ENCODE measurements at regions not wholly inside any gene's neighbourhood (a gene's known extent, or its start where the extent isn't known, plus 50 kb on each side); places are given as distances from the start of the nearest gene placed in this dataset.

- Histone ChIP-seq H3K4me3 (no peak overlapping the region), H3K27ac (replicated peaks in 1 of 4) (no peak overlapping the region), H3K9me3 (no peaks in the 10 kb centered on the region), H3K27me3 (no peaks in the 10 kb centered on the region), H3K4me1 (no peaks in the 10 kb centered on the region), H3K36me3 (no peaks in the 10 kb centered on the region)
- WGBS, result 81% methylated on average over 5 of the region's 5 CpGs
- DNase-seq (ENCODE audit: extremely low spot score), result peak; percentile 87
- TF ChIP-seq POLR2A (IDR thresholded peaks at IDR 0.05; ENCODE audit: low read depth), result no peak
- intact Hi-C loops (cut with DNase I), result no loop called here
Measured at GRCh38 chr6:4511641-4512020, 264.6 kb upstream of the CDYL start.

GRCh38 chr6:4510906-4511640 is 265.1 kb upstream of the CDYL start:
- Histone ChIP-seq H3K27ac (replicated peaks in 1 of 4) (no peak overlapping the region), H3K4me3 (no peak overlapping the region), H3K4me1 (no peaks in the 10 kb centered on the region), H3K9me3 (no peaks in the 10 kb centered on the region), H3K27me3 (no peaks in the 10 kb centered on the region), H3K36me3 (no peaks in the 10 kb centered on the region)
- DNase-seq (ENCODE audit: extremely low spot score), result peak; percentile 81
- intact Hi-C loops (cut with DNase I), result no loop called here
- TF ChIP-seq POLR2A (IDR thresholded peaks at IDR 0.05; ENCODE audit: low read depth) (no peak), POLR2AphosphoS5 (IDR thresholded peaks at IDR 0.05) (no peak), CTCF (IDR thresholded peaks at IDR 0.05) (no peak), EP300 (IDR thresholded peaks at IDR 0.05) (no peak)
- 72% methylated on average over 12 of the region's 15 CpGs for WGBS

- H3K9me3 ChIP-seq, result no peaks in the 10 kb centered on the region
- peak; percentile 66 for DNase-seq (ENCODE audit: extremely low spot score)
- no peaks in the 10 kb centered on the region for H3K36me3 ChIP-seq
- H3K4me1 ChIP-seq, result no peaks in the 10 kb centered on the region
- no peaks in the 10 kb centered on the region for H3K27me3 ChIP-seq
- no peak overlapping the region for H3K4me3 ChIP-seq
- TF ChIP-seq EP300 (IDR thresholded peaks at IDR 0.05) (no peak), CTCF (IDR thresholded peaks at IDR 0.05) (no peak), POLR2AphosphoS5 (IDR thresholded peaks at IDR 0.05) (no peak), POLR2A (IDR thresholded peaks at IDR 0.05; ENCODE audit: low read depth) (no peak)
- intact Hi-C loops (cut with DNase I), result no loop called here
- 97% methylated on average over 3 of the region's 6 CpGs for WGBS
- H3K27ac ChIP-seq (replicated peaks in 1 of 4), result no peak overlapping the region
Measured at GRCh38 chr6:4510317-4510716, 265.9 kb upstream of the CDYL start.

- Histone ChIP-seq H3K27me3 (no peaks in the 10 kb centered on the region), H3K9me3 (no peaks in the 10 kb centered on the region), H3K36me3 (no peaks in the 10 kb centered on the region), H3K4me1 (no peaks in the 10 kb centered on the region), H3K4me3 (no peak overlapping the region), H3K27ac (replicated peaks in 1 of 4) (no peak overlapping the region)
- peak; percentile 74 for DNase-seq (ENCODE audit: extremely low spot score)
- intact Hi-C loops (cut with DNase I), result no loop called here
- no peak for TF ChIP-seq EP300 (IDR thresholded peaks at IDR 0.05)
- TF ChIP-seq CTCF (IDR thresholded peaks at IDR 0.05), result no peak
- TF ChIP-seq POLR2A (IDR thresholded peaks at IDR 0.05; ENCODE audit: low read depth), result no peak
- TF ChIP-seq POLR2AphosphoS5 (IDR thresholded peaks at IDR 0.05), result no peak
- 98% methylated on average over 3 of the region's 3 CpGs for WGBS
Measured at GRCh38 chr6:4509506-4509905, 266.7 kb upstream of the CDYL start.

- H3K4me3 ChIP-seq, result no peak overlapping the region
- H3K4me1 ChIP-seq, result no peaks in the 10 kb centered on the region
- H3K9me3 ChIP-seq, result no peaks in the 10 kb centered on the region
- no peaks in the 10 kb centered on the region for H3K36me3 ChIP-seq
- H3K27me3 ChIP-seq, result no peaks in the 10 kb centered on the region
- DNase-seq (ENCODE audit: extremely low spot score), result peak; percentile 50
- intact Hi-C loops (cut with DNase I), result no loop called here
- WGBS, result 29% methylated on average over 1 of the region's 1 CpG
- no peak for TF ChIP-seq CTCF (IDR thresholded peaks at IDR 0.05)
- no peak for TF ChIP-seq POLR2A (IDR thresholded peaks at IDR 0.05; ENCODE audit: low read depth)
- no peak for TF ChIP-seq EP300 (IDR thresholded peaks at IDR 0.05)
- no peak for TF ChIP-seq POLR2AphosphoS5 (IDR thresholded peaks at IDR 0.05)
- no peak overlapping the region for H3K27ac ChIP-seq (replicated peaks in 1 of 4)
Measured at GRCh38 chr6:4506792-4507191, 269.4 kb upstream of the CDYL start.
